H9 (cell line): ENCODE measurements at regions not wholly inside any gene's neighbourhood (a gene's known extent, or its start where the extent isn't known, plus 50 kb on each side); places are given as distances from the start of the nearest gene placed in this dataset.
A peak's percentile ranks its signal among the peaks of the same experiment; 100 is the strongest.

Source experiments
- DNase-seq: peaks from one replicate; pipeline ENCODE4 v3.0.0-alpha.2; 2017
- H2AFZ ChIP-seq: one replicate; pipeline ENCODE4 v1.6.1; 2013; ENCODE audit warnings: mild to moderate bottlenecking, low read length, control low read depth, moderate library complexity
- H2AK5ac ChIP-seq: 2 replicates; pipeline ENCODE4 v1.6.1; 2013; ENCODE audit warnings: low read length, control low read depth, mixed read lengths; ENCODE audit not compliant: insufficient read length
- H2BK120ac ChIP-seq: one replicate; pipeline ENCODE4 v1.6.1; 2013; ENCODE audit warnings: low read depth, mild to moderate bottlenecking, low read length, control low read depth, inconsistent platforms; ENCODE audit not compliant: poor library complexity, severe bottlenecking
- H2BK12ac ChIP-seq: 2 replicates; pipeline ENCODE4 v1.6.1; 2013; ENCODE audit warnings: low read length, control low read depth, mixed read lengths, low read depth; ENCODE audit not compliant: insufficient read length
- H2BK15ac ChIP-seq: 2 replicates; pipeline ENCODE4 v1.6.1; 2013; ENCODE audit warnings: low read depth, low read length, control low read depth
- H2BK20ac ChIP-seq: one replicate; pipeline ENCODE4 v1.6.1; 2013; ENCODE audit warnings: low read depth, mild to moderate bottlenecking, low read length, control low read depth, inconsistent platforms; ENCODE audit not compliant: poor library complexity, severe bottlenecking
- H2BK5ac ChIP-seq: 2 replicates; pipeline ENCODE4 v1.6.1; 2013; ENCODE audit warnings: low read length, control low read depth, mixed read lengths; ENCODE audit not compliant: insufficient read length
- H3K14ac ChIP-seq: 2 replicates; pipeline ENCODE4 v1.6.1; 2013; ENCODE audit warnings: low read length, control low read depth; ENCODE audit not compliant: insufficient read depth
- H3K18ac ChIP-seq: 2 replicates; pipeline ENCODE4 v1.6.1; 2013; ENCODE audit warnings: low read depth, mild to moderate bottlenecking, mixed read lengths, low read length, control low read depth; ENCODE audit not compliant: insufficient read length
- H3K23ac ChIP-seq: 2 replicates; pipeline ENCODE4 v1.6.1; 2013; ENCODE audit warnings: low read length, control low read depth, mixed read lengths, low read depth; ENCODE audit not compliant: insufficient read length
- H3K23me2 ChIP-seq: 2 replicates; pipeline ENCODE4 v1.6.1; 2013; ENCODE audit warnings: low read depth, mild to moderate bottlenecking, mixed read lengths, low read length, control low read depth; ENCODE audit not compliant: insufficient read length, poor library complexity, severe bottlenecking
- H3K27ac ChIP-seq: 2 replicates; pipeline ENCODE4 v1.5.1; 2013; ENCODE audit warnings: low read length, control low read depth, mixed read lengths, low read depth; ENCODE audit not compliant: insufficient read length
- H3K27me3 ChIP-seq: 2 replicates; pipeline ENCODE4 v1.6.1; 2013; ENCODE audit warnings: low read length, control low read depth, inconsistent platforms; ENCODE audit not compliant: insufficient read depth
- H3K4ac ChIP-seq: 2 replicates; pipeline ENCODE4 v1.6.1; 2013; ENCODE audit warnings: low read depth, mild to moderate bottlenecking, control low read depth, inconsistent platforms, low read length, moderate library complexity
- H3K4me1 ChIP-seq: 2 replicates; pipeline ENCODE4 v1.6.1; 2013; ENCODE audit warnings: low read length, control low read depth, inconsistent platforms; ENCODE audit not compliant: insufficient read depth
- H3K4me2 ChIP-seq: 2 replicates; pipeline ENCODE4 v1.6.1; 2013; ENCODE audit warnings: low read length, control low read depth, mixed read lengths; ENCODE audit not compliant: insufficient read length, insufficient read depth
- H3K56ac ChIP-seq: 2 replicates; pipeline ENCODE4 v1.6.1; 2013; ENCODE audit warnings: low read depth, mild to moderate bottlenecking, mixed read lengths, low read length, control low read depth; ENCODE audit not compliant: insufficient read length
- H3K79me1 ChIP-seq: 2 replicates; pipeline ENCODE4 v1.6.1; 2013; ENCODE audit warnings: low read depth, mild to moderate bottlenecking, moderate library complexity, low read length, control low read depth, inconsistent platforms; ENCODE audit not compliant: insufficient read depth, poor library complexity, severe bottlenecking
- H3K79me2 ChIP-seq: 2 replicates; pipeline ENCODE4 v1.6.1; 2013; ENCODE audit warnings: low read length, control low read depth, inconsistent platforms; ENCODE audit not compliant: insufficient read depth
- H3K9ac ChIP-seq: 2 replicates; pipeline ENCODE4 v1.6.1; 2013; ENCODE audit warnings: low read length, control low read depth, mixed read lengths; ENCODE audit not compliant: insufficient read length; ENCODE audit errors: extremely low read depth
- H3K9me3 ChIP-seq: one replicate; pipeline ENCODE4 v1.6.1; 2013; ENCODE audit warnings: low read depth, low read length, inconsistent platforms; ENCODE audit not compliant: control insufficient read depth
- H3T11ph ChIP-seq: one replicate; pipeline ENCODE4 v1.6.1; 2013; ENCODE audit warnings: mild to moderate bottlenecking, low read length, control low read depth, inconsistent platforms
- H4K20me1 ChIP-seq: one replicate; pipeline ENCODE4 v1.6.1; 2013; ENCODE audit not compliant: control insufficient read depth, insufficient read length, insufficient read depth
- H4K5ac ChIP-seq: 2 replicates; pipeline ENCODE4 v1.6.1; 2013; ENCODE audit warnings: low read depth, mild to moderate bottlenecking, mixed read lengths, low read length, control low read depth; ENCODE audit not compliant: insufficient read length
- H4K8ac ChIP-seq: replicated peaks from 2 replicates; pipeline ENCODE4 v1.6.1; 2013; ENCODE audit warnings: low read length, control low read depth, mixed read lengths, low read depth; ENCODE audit not compliant: insufficient read length
- H4K91ac ChIP-seq: 2 replicates; pipeline ENCODE4 v1.6.1; 2013; ENCODE audit warnings: low read depth, mild to moderate bottlenecking, moderate library complexity, mixed read lengths, low read length, control low read depth; ENCODE audit not compliant: insufficient read length
- H3K27ac Mint-ChIP-seq, 3 experiments: 2 replicates in 2 of 3; 3 replicates in 1 of 3; pipeline ENCODE4 v1.8.0; 2020 to 2021; ENCODE audit warnings: mixed read lengths in 3 of 3, mild to moderate bottlenecking in 1 of 3, moderate library complexity in 1 of 3
- H3K27me3 Mint-ChIP-seq: 2 replicates; pipeline ENCODE4 v1.8.0; 2021; ENCODE audit warnings: low read depth, mild to moderate bottlenecking, moderate library complexity, mixed read lengths
- H3K36me3 Mint-ChIP-seq, 3 experiments: 2 replicates in 2 of 3; 3 replicates in 1 of 3; pipeline ENCODE4 v1.8.0; 2020 to 2021; ENCODE audit warnings: low read depth in 3 of 3, mixed read lengths in 3 of 3; ENCODE audit not compliant: insufficient read depth in 1 of 3
- H3K4me1 Mint-ChIP-seq, 2 experiments: 2 replicates each; pipeline ENCODE4 v1.8.0; 2020; ENCODE audit warnings: mixed read lengths in 2 of 2
- H3K4me3 Mint-ChIP-seq, 2 experiments: 2 replicates in 1 of 2; 3 replicates in 1 of 2; pipeline ENCODE4 v1.8.0; 2020 to 2021; ENCODE audit warnings: mild to moderate bottlenecking in 2 of 2, mixed read lengths in 2 of 2, moderate library complexity in 1 of 2
- H3K9me3 Mint-ChIP-seq, 2 experiments: 2 replicates in 1 of 2; 3 replicates in 1 of 2; pipeline ENCODE4 v1.8.0; 2020; ENCODE audit warnings: mild to moderate bottlenecking in 2 of 2, mixed read lengths in 2 of 2, moderate library complexity in 1 of 2
- CTCF ChIP-seq: fragments of 200-600 bp; sonication (generic); conservative IDR thresholded peaks from 3 replicates; pipeline ENCODE4 v1.8.0; 2021; ENCODE audit warnings: antibody characterized with exemption, mild to moderate bottlenecking
- WGBS: extraction: QIAGEN DNeasy Blood & Tissue Kit; methylation state at CpG from one replicate; pipeline ENCODE4 v1.1.7; 2013; ENCODE audit warnings: missing lambda C conversion rate, low lambda C conversion rate, mixed read lengths; ENCODE audit not compliant: insufficient read length; ENCODE audit errors: extremely low coverage; 5-methylcytosine and 5-hydroxymethylcytosine counted together

- Histone ChIP-seq H3K14ac (no peak overlapping the region), H3K56ac (no peak overlapping the region), H3K23ac (no peak overlapping the region), H2BK20ac (no peak overlapping the region), H4K91ac (no peak overlapping the region), H3K27me3 (no peaks in the 10 kb centered on the region), H3K4ac (no peak overlapping the region), H3K4me1 (no peaks in the 10 kb centered on the region), H3K18ac (no peak overlapping the region), H3T11ph (no peak overlapping the region), H3K27ac (no peak overlapping the region), H2BK120ac (no peak overlapping the region), H3K79me2 (no peaks in the 10 kb centered on the region), H2AFZ (no peak overlapping the region), H4K20me1 (no peaks in the 10 kb centered on the region), H2AK5ac (no peak overlapping the region), H3K9ac (no peak overlapping the region), H4K8ac (no peak overlapping the region), H3K4me2 (no peak overlapping the region), H3K23me2 (no peaks in the 10 kb centered on the region), H2BK15ac (no peak overlapping the region), H3K79me1 (no peaks in the 10 kb centered on the region), H4K5ac (no peak overlapping the region), H2BK5ac (no peak overlapping the region), H2BK12ac (no peak overlapping the region), H3K9me3 (no peaks in the 10 kb centered on the region)
- Mint-ChIP-seq H3K36me3 (no peaks in the 10 kb centered on the region), H3K9me3 (no peaks in the 10 kb centered on the region), H3K27me3 (peaks cover 23% of the 10 kb centered on the region), H3K4me3 (no peak overlapping the region), H3K4me1 (peaks cover 3 to 4% of the 10 kb centered on the region in 2 experiments; a peak in 1 of 4 replicates), H3K27ac (no peak overlapping the region)
- no CpG with 5 or more reads among the region's 3 CpGs for WGBS
- no peak for TF ChIP-seq CTCF
- DNase-seq, result peak; percentile 0
These were observed 157.5 kb upstream of the FHL2 start for GRCh38 chr2:105556366-105556765.
